Cardiac fibroblast (primary cell): ENCODE measurements at regions not wholly inside any gene's neighbourhood (a gene's known extent, or its start where the extent isn't known, plus 50 kb on each side); places are given as distances from the start of the nearest gene placed in this dataset.
A peak's percentile ranks its signal among the peaks of the same experiment; 100 is the strongest.
"Not testable (repeated sequence)": the region's sequence is repeated elsewhere in the genome, so short reads cannot be mapped to it uniquely, and the experiment has no call there.

Experiments
- DNase-seq, 2 donors: peaks; one replicate each; pipeline versions ENCODE4 v3.0.0 to v3.0.0-alpha.2; 2010; ENCODE audit warnings: low read depth in 2 of 2
- H3K4me3 ChIP-seq, 2 donors: replicated peaks in 1 of 2; 1 replicate in 1 of 2; 2 replicates in 1 of 2; pipeline ENCODE4 v1.5.1; 2011; ENCODE audit warnings: low read depth in 2 of 2, low read length in 2 of 2, mild to moderate bottlenecking in 2 of 2, moderate library complexity in 1 of 2
- TF ChIP-seq, protein P1 (sequence below): IDR thresholded peaks from one replicate; pipeline ENCODE4 v1.5.1; 2011; ENCODE audit warnings: low read depth, mild to moderate bottlenecking, low read length, inconsistent platforms

DNA sequence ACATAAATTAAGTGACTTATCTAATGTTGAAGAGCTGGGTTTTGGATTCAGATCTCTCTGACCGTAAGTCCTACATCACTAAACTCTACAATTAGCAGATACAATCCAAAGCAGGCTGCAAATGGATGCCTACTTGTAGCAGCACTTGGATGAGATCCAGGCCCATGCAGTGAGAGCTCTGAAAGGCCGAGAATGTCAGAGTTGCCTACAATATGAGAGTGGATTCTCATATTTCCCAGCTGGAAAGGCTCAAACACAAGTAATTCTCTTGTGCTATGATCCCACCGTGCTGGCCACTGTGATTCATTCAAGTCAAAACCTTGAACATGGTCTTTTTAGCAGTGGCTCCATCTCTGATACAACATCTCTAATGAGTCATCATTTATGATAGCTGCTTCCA lies 125.4 kb upstream of the CHRDL1 start:
- no peak for DNase-seq
- TF ChIP-seq, protein P1, sequence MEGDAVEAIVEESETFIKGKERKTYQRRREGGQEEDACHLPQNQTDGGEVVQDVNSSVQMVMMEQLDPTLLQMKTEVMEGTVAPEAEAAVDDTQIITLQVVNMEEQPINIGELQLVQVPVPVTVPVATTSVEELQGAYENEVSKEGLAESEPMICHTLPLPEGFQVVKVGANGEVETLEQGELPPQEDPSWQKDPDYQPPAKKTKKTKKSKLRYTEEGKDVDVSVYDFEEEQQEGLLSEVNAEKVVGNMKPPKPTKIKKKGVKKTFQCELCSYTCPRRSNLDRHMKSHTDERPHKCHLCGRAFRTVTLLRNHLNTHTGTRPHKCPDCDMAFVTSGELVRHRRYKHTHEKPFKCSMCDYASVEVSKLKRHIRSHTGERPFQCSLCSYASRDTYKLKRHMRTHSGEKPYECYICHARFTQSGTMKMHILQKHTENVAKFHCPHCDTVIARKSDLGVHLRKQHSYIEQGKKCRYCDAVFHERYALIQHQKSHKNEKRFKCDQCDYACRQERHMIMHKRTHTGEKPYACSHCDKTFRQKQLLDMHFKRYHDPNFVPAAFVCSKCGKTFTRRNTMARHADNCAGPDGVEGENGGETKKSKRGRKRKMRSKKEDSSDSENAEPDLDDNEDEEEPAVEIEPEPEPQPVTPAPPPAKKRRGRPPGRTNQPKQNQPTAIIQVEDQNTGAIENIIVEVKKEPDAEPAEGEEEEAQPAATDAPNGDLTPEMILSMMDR, result no peak
- H3K4me3 ChIP-seq, result no peak overlapping the region

DNA sequence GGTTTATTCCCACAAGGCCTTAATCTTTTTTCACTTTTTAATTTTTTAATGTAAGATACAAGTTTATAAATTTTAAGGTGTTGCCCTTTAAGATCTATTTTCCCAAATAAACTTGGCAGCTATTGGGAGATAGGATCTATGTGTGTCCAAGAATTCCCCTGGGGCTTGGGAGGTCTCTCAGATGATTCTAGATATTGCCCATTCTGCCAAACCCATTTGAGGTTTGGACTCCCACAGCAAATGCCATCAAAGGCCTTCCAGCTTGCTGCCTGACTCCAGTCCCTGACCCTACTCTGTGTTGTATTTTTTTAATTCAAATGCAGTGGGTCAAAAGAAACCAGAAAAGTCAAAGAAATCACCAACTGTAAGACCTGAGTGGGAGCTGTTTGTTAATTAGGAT lies 120.0 kb upstream of the CHRDL1 start:
- TF ChIP-seq, protein P1, result no peak
- DNase-seq, result no peak

DNA sequence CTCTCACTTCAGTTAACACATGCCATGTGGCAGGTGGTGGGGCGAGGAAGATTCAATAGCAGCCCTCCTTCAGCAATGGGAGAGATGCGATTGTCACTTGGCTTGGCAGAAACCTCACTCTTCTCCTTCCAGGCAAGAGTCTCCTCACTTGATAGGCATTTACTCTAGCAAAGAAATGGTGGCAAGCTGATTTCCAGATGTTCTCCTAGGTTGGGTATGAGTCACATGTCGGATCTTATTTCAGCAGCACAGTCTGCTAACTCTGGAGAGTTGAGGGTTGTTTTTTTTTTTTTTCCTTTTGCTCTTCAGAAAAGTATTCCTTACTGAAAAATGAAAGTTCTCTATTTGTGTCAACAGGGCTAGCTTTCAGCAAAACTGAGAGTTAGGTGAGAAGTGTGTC lies 119.5 kb upstream of the CHRDL1 start:
- TF ChIP-seq, protein P1, result no peak
- DNase-seq, result peak; percentile 2 to 33
- no peak overlapping the region for H3K4me3 ChIP-seq

More for the DNA sequence above, 120.0 kb upstream of the CHRDL1 start:
- H3K4me3 ChIP-seq, result no peak overlapping the region

DNA sequence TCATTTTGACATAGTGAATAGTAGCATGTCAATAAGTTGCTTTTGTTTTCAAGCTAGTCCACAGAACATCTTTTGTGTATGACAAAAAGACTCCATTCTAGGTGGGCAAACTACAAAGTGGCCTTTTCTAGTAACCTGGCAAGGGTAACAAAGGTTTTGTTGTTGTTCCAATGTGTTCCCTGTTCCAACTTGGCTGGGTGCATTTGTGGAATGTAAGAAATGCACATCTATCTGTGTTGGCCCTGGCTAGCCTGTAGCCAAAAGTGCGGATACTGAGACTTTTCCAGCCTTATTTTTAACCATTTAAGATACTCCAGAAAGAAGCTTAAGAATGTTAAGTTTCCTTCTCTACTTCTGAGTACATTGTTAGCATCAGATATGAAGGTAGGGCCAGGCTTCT lies 118.7 kb upstream of the CHRDL1 start:
- DNase-seq, result no peak
- no peak overlapping the region for H3K4me3 ChIP-seq
- TF ChIP-seq, protein P1, result no peak

DNA sequence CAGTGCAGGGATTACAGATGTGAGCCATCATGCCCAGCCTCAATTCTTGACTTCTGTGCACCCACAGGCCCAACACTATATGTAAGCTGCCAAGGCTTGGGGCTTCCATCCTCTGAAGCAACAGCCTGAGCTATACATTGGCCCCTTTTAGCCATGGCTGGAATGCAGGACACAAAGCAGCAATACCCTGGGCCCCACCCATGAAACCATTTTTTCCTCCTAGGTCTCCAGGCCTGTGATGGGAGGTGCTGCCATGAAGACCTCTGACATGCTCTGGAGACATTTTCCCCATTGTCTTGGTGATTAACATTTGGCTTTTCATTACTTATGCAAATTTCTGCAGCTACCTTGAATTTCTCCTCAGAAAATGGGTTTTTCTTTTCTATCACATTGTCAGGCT lies 109.1 kb upstream of the CHRDL1 start:
- not testable (repeated sequence) for DNase-seq

DNA sequence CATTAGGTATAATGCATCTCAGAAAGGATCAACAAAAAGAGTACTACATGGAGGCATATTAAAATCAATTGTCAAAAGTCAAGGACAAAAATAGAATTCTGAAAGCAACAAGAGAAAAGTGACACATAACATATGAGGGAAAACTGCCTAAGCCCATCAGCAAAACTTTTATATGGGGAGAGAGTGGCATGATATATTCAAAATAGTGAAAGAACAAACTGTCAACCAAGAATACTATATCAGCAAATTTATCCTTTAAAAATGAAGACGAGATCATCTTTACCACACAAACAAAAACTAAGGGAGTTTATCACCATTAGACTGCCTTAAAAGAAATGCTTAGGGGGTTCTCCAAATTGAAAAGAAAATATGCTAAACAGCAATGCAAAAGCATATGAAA lies 86.4 kb upstream of the CHRDL1 start:
- no peak overlapping the region for H3K4me3 ChIP-seq
- TF ChIP-seq, protein P1, result no peak
- no peak for DNase-seq

More for the DNA sequence above, 109.1 kb upstream of the CHRDL1 start:
- not testable (repeated sequence) for H3K4me3 ChIP-seq

DNA sequence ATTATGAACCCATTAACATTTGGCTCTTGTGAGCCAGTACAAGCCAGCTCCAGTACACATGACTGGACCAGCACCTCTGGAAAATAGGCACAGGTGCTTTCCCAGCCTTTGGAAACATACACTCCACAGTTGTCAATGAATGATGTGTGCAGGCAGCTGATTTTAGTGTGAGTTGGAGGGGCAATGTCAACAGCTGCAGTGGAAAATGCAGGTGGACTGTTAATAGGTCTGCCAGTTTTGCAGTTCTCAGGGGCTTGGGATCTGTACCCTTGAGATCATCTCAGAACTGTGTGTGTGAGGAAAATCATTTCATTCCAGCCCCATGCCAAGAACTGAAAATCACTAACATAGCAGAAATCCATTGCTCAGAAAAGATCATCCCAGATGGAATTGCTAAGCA lies 81.7 kb upstream of the CHRDL1 start:
- TF ChIP-seq, protein P1, result no peak
- DNase-seq, result no peak
- no peak overlapping the region for H3K4me3 ChIP-seq

DNA sequence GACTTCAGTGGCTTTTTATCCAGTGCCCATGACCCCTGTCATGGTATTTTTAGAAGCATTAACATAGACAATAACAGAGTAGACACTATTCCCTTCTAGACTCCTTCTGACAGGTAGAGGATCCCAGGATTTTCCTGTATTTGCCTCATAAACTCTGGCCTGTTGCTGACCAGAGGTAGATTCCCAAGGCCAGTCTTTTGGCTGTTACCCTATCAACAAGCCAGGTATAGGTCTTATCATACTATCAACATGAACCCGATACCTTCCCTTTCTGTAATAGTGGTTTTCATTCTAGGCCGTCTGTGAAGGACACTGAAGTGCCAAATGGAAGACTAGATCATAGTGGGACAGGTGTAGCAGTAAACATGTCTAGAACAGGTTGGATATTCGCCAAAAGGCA lies 76.2 kb upstream of the CHRDL1 start:
- DNase-seq, result no peak
- TF ChIP-seq, protein P1, result no peak

More for the DNA sequence above, 76.2 kb upstream of the CHRDL1 start:
- H3K4me3 ChIP-seq, result no peak overlapping the region
